ENCODE measurements at regions not wholly inside any gene's neighbourhood (a gene's known extent, or its start where the extent isn't known, plus 50 kb on each side); places are given as distances from the start of the nearest gene placed in this dataset.

DNA sequence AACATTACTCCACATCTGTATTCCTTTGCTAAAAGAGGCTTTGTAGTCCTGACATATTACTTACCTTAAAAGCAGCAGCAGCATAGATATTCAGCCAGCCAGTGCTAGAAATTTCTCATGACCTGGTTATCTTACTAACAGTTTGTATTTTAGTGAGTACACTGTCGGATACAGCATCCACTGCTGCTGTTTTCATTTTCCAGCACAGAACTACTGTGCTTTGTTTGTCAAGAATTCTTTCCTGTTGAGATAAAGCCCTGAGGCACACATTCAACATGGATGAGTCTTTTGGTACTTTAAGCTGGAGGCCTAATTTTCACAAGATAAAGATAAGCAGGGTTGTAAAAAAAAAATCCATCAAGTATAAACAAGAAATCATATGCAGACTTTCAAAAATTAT, 311.2 kb upstream of the OPRM1 start:
- no peak overlapping the region for H3K4me3 ChIP-seq (replicated peaks; ENCODE audit: low read depth, low read length)
- DNase-seq (ENCODE audit: low read depth): peak; percentile 51
- TF ChIP-seq, protein P1, sequence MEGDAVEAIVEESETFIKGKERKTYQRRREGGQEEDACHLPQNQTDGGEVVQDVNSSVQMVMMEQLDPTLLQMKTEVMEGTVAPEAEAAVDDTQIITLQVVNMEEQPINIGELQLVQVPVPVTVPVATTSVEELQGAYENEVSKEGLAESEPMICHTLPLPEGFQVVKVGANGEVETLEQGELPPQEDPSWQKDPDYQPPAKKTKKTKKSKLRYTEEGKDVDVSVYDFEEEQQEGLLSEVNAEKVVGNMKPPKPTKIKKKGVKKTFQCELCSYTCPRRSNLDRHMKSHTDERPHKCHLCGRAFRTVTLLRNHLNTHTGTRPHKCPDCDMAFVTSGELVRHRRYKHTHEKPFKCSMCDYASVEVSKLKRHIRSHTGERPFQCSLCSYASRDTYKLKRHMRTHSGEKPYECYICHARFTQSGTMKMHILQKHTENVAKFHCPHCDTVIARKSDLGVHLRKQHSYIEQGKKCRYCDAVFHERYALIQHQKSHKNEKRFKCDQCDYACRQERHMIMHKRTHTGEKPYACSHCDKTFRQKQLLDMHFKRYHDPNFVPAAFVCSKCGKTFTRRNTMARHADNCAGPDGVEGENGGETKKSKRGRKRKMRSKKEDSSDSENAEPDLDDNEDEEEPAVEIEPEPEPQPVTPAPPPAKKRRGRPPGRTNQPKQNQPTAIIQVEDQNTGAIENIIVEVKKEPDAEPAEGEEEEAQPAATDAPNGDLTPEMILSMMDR (IDR thresholded peaks at IDR 0.05; ENCODE audit: low read length, missing control alignments): no peak

DNA sequence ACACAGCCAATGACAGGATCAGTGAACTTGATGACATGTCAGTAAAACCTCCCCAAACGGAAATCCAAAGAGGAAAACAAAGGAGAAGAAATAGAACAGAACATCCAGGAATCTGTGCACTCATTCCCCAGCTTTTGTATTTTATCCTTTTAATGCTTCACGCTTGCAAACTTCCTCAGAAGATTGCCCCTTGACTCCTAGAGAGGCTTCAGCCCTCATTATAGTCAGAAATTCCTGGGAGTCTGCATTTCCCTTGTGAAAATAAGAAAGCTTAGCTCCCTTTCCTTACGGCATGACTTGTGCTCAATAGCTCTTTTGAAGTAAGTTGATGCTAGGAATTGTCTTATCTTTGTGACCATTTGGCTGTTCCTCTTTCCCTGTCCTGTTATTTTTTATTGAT, 313.6 kb upstream of the OPRM1 start:
- TF ChIP-seq, protein P1 (IDR thresholded peaks at IDR 0.05; ENCODE audit: low read length, missing control alignments): no peak
- no peak overlapping the region for H3K4me3 ChIP-seq (replicated peaks; ENCODE audit: low read depth, low read length)
- peak; percentile 44 for DNase-seq (ENCODE audit: low read depth)

DNA sequence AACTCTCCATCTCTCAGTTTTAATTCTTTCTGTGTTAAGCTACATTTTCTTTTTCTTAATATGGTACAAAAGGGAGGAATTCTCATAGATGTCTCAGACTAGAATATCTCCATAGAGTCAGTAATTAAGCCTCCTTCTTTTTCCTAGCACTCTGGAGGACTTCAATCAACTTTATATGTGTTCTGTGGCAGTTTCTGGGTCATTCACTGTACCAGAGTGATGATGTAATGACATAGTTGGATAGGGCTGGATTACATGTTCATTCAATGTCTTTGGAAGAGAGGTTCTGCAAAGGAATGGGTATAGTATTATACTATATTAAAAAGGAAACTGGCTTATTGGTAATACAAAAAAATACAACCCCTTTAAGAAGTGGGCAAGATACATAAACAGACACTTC, 318.3 kb upstream of the OPRM1 start:
- no peak for DNase-seq (ENCODE audit: low read depth)
- TF ChIP-seq, protein P1 (IDR thresholded peaks at IDR 0.05; ENCODE audit: low read length, missing control alignments): no peak
- H3K4me3 ChIP-seq (replicated peaks; ENCODE audit: low read depth, low read length): no peak overlapping the region

- no peak overlapping the region for H3K4me3 ChIP-seq (replicated peaks; ENCODE audit: low read depth, low read length)
- TF ChIP-seq, protein P1 (IDR thresholded peaks at IDR 0.05; ENCODE audit: low read length, missing control alignments): no peak
- no peak for DNase-seq (ENCODE audit: low read depth)
Observed at GRCh38 chr6:153705429-153705828, 333.6 kb upstream of the OPRM1 start.

- TF ChIP-seq, protein P1 (IDR thresholded peaks at IDR 0.05; ENCODE audit: low read length, missing control alignments): no peak
- no peak for DNase-seq (ENCODE audit: low read depth)
- H3K4me3 ChIP-seq (replicated peaks; ENCODE audit: low read depth, low read length): no peak overlapping the region
Observed at GRCh38 chr6:153702671-153703070, 336.4 kb upstream of the OPRM1 start.

DNA sequence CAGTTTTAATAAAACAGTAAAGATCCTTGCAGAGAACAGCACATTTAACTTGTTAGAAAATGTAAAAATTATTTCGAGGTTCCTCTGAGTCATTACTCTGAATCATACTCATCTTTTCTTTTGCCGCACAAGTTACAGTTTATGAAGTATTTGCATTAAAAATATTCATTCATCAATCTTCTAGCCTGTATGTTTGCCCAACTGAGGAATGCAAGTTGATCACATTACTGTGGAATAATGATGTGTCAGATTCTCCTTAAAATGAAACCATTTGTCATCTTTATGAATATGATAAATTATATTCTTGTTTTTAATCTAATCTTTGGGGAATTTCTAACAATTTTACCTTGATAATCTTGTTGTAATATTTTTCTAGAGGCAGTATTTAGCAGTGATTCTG, 340.4 kb upstream of the OPRM1 start:
- no peak overlapping the region for H3K4me3 ChIP-seq (replicated peaks; ENCODE audit: low read depth, low read length)
- no peak for DNase-seq (ENCODE audit: low read depth)
- TF ChIP-seq, protein P1 (IDR thresholded peaks at IDR 0.05; ENCODE audit: low read length, missing control alignments): no peak

DNA sequence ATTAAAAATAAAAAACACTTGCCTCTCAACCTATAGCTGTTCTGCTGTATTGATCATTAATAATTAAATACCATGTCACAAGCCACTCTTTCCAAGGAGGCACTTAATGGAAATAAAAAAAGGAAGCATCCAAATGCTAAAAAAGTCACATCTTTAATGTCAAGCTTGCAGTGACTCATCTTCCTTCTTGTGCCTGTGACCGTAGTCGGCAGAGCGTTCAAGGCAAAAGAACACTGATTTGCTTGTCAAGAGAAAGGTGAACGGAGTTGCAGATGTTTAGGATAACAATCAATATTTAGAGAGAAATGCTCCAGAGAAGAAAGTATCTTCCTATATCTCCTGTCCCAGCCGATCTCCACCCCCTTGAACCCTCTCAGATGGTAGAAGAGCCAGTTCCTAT, 341.0 kb upstream of the OPRM1 start:
- H3K4me3 ChIP-seq (replicated peaks; ENCODE audit: low read depth, low read length): no peak overlapping the region
- DNase-seq (ENCODE audit: low read depth): no peak
- TF ChIP-seq, protein P1 (IDR thresholded peaks at IDR 0.05; ENCODE audit: low read length, missing control alignments): no peak

Measured in fibroblast of pulmonary artery (primary cell).